HT1080 (cell line): ENCODE measurements at regions not wholly inside any gene's neighbourhood (a gene's known extent, or its start where the extent isn't known, plus 50 kb on each side); places are given as distances from the start of the nearest gene placed in this dataset.
A peak's percentile ranks its signal among the peaks of the same experiment; 100 is the strongest.

Experiments
- DNase-seq: peaks from one replicate; pipeline ENCODE4 v3.0.0-alpha.2; 2015; ENCODE audit warnings: low read depth

GRCh38 chr3:104604326-104605010 lies 762.2 kb upstream of the ALCAM start:
- peak; percentile 66 for DNase-seq

GRCh38 chr3:104606812-104607211 lies 759.9 kb upstream of the ALCAM start:
- DNase-seq: no peak

GRCh38 chr3:104610730-104611652 lies 755.7 kb upstream of the ALCAM start:
- no peak for DNase-seq

- DNase-seq: no peak
These were observed 754.5 kb upstream of the ALCAM start for GRCh38 chr3:104612218-104612617.

- no peak for DNase-seq
These were observed 752.1 kb upstream of the ALCAM start for GRCh38 chr3:104614564-104614963.

GRCh38 chr3:104628185-104628789 lies 738.4 kb upstream of the ALCAM start:
- DNase-seq: peak; percentile 72

- peak; percentile 92 for DNase-seq
These were observed 737.7 kb upstream of the ALCAM start for GRCh38 chr3:104629038-104629437.

- DNase-seq: no peak
These were observed 735.5 kb upstream of the ALCAM start for GRCh38 chr3:104631254-104631653.

- no peak for DNase-seq
These were observed 734.2 kb upstream of the ALCAM start for GRCh38 chr3:104632521-104632920.

GRCh38 chr3:104632947-104633346 lies 733.8 kb upstream of the ALCAM start:
- DNase-seq: no peak

- DNase-seq: peak; percentile 28
These were observed 730.7 kb upstream of the ALCAM start for GRCh38 chr3:104635872-104636580.

- DNase-seq: no peak
These were observed 723.9 kb upstream of the ALCAM start for GRCh38 chr3:104642827-104643226.

- no peak for DNase-seq
These were observed 720.5 kb upstream of the ALCAM start for GRCh38 chr3:104646196-104646595.

GRCh38 chr3:104648823-104649222 lies 717.9 kb upstream of the ALCAM start:
- DNase-seq: no peak

GRCh38 chr3:104669083-104669482 lies 697.6 kb upstream of the ALCAM start:
- DNase-seq: no peak

- no peak for DNase-seq
These were observed 694.4 kb upstream of the ALCAM start for GRCh38 chr3:104672331-104672730.

- peak; percentile 60 for DNase-seq
These were observed 692.7 kb upstream of the ALCAM start for GRCh38 chr3:104673981-104674380.

- DNase-seq: no peak
These were observed 690.5 kb upstream of the ALCAM start for GRCh38 chr3:104676241-104676640.

- DNase-seq: no peak
These were observed 688.8 kb upstream of the ALCAM start for GRCh38 chr3:104677932-104678331.

- no peak for DNase-seq
These were observed 681.2 kb upstream of the ALCAM start for GRCh38 chr3:104685492-104685891.

- DNase-seq: no peak
These were observed 679.3 kb upstream of the ALCAM start for GRCh38 chr3:104687362-104687761.

GRCh38 chr3:104696470-104696869 lies 670.2 kb upstream of the ALCAM start:
- DNase-seq: no peak
